HuH-7 (cell line): ENCODE measurements at regions not wholly inside any gene's neighbourhood (a gene's known extent, or its start where the extent isn't known, plus 50 kb on each side); places are given as distances from the start of the nearest gene placed in this dataset.

Experiments used
- DNase-seq: peaks from one replicate; pipeline ENCODE4 v3.0.0; 2011; ENCODE audit warnings: low spot score

GRCh38 chr15:93274257-93274656 lies 185.2 kb upstream of the RGMA start:
- DNase-seq = no peak

- DNase-seq = no peak
These were observed 182.9 kb upstream of the RGMA start for GRCh38 chr15:93271871-93272270.

- no peak for DNase-seq
These were observed 182.0 kb upstream of the RGMA start for GRCh38 chr15:93270937-93271467.

- DNase-seq = no peak
These were observed 179.1 kb upstream of the RGMA start for GRCh38 chr15:93268066-93268465.

- DNase-seq = no peak
These were observed 177.3 kb upstream of the RGMA start for GRCh38 chr15:93266291-93266690.

GRCh38 chr15:93265111-93265556 lies 176.1 kb upstream of the RGMA start:
- no peak for DNase-seq

DNA sequence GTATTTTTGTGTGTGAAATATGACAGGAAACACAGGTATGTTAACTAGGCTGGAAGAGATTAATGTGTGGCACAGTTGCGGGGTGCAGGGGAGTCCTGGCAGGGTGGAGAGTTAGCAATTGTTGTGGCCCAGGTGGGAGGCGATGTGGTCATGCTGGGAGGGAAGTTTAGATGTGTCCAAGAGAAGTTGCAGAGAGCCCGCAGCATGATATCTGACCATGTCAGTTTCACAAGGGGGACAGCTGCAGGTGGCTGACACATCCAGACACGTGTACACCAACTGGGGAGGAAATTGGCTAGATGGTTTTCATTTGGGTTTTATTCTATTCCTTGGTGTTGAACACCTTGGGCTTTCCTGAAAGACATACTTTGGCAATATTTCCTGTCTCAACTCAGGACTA lies 172.8 kb upstream of the RGMA start:
- DNase-seq = no peak

- DNase-seq = no peak
These were observed 168.9 kb upstream of the RGMA start for GRCh38 chr15:93257920-93258319.

DNA sequence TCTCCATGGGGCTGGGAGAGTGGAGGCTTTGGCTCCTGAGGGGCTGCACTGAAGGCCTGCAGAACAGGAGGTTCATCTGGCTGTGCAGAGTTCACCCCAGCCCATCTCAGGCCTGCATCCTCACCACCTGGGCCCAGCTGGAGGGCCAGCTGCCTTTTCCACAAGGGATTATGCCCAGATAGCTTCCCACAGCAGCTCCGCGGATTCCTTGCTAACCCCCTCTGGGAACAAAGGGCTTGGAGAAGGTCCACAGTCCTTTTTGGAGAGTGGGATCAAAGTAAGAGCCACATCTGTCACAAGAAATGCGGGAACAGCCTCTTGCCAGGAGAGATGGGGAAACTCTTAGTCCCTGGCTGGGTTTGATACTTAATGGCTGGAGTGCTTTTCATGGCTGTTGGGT lies 164.7 kb upstream of the RGMA start:
- DNase-seq = no peak

DNA sequence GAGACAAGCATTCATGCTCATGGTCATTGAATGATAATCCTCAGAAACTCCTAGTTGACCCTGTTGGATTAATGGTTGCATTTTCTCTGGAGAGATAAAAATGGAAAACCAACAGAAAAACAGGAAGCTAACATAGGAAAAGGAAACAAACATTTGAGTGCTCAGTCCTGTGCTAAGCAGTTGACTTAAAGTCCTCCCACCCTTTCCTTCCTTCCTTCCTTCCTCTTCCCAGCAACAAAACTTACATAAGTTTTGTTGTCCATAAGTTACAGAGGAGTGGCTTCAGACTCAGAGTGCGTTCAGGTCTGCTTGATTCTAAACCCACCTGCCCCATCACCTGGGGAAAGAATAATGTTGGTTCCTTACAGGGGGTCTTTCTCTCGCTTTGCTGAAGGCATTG lies 163.8 kb upstream of the RGMA start:
- DNase-seq = no peak

DNA sequence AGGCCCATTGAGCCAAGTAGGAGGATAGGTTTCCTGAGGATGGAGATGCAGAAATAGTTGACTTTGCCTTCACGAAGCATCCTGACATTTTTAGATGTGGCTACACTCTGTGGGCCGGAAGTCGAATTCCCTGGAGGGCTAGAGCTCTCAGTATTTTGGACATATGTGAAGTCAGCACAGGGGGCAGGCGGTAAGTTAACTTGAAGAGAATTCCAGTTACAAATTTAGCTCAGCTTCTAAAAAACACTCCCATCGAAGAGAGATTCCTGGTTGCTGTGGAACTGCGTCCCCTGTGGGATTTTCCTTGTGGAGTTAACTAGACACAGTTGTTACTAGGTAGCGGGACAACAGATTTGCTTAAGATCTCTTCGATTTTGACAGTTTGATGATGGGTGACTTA lies 161.9 kb upstream of the RGMA start:
- no peak for DNase-seq

- DNase-seq = no peak
These were observed 161.2 kb upstream of the RGMA start for GRCh38 chr15:93250209-93250608.

GRCh38 chr15:93249623-93250022 lies 160.6 kb upstream of the RGMA start:
- DNase-seq = no peak

- DNase-seq = no peak
These were observed 158.6 kb upstream of the RGMA start for GRCh38 chr15:93247466-93248121.

DNA sequence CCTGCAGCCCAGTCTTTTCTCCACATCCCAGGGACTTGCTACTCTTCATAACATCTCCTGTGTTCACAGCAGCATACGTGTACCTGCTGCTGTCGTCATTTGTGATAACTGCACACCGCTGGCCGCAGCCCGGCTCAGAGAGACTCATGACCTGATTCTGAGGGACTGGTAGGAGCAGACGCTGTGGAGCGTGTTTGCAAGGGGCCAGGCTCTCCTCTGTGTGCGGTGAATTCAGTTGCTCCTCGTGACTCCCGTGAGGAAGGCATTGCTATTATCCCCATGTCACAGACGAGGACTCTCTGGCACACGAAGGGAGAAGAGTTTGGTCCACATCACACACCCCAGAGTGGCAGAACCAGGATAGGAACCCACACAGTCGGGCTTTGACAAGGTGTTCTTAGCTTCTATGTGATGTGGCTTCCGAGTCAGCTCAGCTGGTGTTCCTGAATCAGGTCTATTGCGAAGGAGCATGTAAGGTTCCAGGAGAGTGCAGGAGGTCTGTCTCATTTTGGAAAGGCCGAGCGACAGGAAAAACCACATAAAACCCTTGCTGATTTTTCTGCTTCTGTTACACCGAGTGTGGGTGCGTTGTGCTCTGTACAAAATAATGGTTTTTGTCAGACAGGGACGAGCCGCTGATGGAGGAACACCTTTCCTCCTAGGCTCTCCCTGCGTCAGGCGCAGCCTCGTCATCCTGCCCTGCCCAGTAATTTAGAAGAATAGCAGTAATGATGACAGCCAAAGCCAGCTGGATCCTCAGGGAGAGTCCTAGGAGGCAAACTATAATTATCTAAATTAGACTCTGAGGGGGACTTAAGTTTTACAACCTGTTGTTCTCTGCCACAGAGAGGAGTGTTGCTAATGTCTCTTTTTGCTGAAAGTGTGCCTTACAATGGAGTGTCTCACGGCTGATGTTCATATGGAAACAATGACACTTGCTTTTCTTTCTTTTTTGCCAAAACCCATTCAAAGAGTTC lies 157.5 kb upstream of the RGMA start:
- DNase-seq = no peak

DNA sequence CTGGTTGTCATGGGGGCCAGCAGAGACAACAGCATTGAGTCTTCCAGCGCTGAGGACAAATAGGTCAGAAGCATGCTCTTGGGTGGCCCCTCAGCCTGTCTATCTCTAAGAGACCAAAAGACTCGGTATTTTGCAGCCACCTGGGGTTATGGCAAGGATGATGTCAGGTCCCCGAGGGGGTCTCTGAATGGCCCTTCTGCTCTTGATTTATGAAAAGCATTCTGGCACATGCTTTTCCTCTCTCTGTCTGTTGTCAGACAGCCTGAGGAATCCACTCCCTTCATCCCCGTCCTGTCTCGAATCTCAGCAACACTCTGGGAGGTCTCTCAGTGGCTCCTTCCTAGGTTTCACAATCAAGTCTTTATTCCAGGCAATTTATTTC lies 156.6 kb upstream of the RGMA start:
- DNase-seq = no peak

- no peak for DNase-seq
These were observed 156.0 kb upstream of the RGMA start for GRCh38 chr15:93244696-93245660.

GRCh38 chr15:93243573-93243972 lies 154.6 kb upstream of the RGMA start:
- no peak for DNase-seq

DNA sequence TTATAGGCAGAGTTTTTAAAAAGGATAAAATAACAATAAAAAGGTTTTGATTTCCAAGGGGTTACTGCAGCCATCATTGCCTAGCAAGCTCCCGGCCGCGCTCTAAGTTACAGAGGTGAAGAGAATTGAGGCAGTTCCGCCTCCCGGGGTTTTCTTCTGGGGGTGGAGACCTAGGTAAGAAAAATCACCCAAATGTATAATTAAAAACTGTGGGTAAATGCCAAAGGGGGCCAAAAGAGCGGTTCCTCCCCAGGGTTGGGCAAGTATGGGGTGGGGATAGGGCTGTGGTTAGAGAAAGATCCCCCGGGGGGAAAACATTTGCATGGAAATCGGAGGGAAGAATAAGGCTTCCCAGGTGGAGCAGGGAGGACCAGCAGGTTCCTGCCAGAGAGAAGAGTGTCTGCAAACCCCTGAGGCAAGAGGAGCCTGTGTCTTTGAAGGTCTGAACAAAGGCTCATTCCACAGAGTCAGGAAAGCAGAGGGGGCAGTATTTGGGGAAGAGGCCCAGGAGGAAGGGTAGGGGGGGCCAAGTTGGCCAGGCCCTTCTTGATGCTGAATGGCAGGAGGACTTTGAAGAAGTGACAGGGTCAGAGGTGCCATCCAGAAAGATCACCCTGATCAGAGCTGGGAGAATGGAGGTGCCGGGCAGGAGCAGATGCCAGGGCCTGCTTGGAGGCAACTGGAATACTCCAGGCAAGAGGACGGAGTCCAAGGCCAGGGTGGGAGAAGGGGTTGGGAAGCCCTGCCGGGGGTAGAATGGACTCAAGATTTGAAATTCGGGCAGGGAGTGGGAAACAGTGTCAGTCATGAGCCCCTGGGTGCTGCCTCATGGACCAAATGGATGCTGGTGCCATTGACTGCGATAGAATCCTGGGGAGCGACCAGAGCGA lies 152.9 kb upstream of the RGMA start:
- DNase-seq = no peak

- DNase-seq = no peak
These were observed 151.0 kb upstream of the RGMA start for GRCh38 chr15:93239993-93240392.

DNA sequence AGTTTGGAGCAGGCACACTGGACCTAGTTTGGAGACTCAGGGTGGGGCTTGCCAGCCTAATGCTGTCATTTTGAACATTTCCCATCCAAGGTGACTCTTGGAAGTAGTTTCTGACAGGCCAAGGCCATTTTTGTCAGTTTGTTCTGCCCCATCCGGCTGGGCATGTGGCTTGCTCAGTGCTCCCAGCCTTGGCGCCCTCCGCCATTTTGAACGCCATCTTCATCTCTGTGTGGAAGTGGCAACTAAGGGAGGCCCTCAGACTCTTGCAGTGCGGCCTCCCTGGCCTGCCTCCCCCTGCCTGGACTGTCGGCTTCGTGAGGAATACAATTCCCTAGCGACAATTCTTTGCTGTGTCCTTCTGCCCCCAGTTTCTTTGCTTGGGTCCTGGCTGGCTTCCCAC lies 150.6 kb upstream of the RGMA start:
- DNase-seq = no peak
